ENCODE measurements at regions not wholly inside any gene's neighbourhood (a gene's known extent, or its start where the extent isn't known, plus 50 kb on each side); places are given as distances from the start of the nearest gene placed in this dataset.

DNA sequence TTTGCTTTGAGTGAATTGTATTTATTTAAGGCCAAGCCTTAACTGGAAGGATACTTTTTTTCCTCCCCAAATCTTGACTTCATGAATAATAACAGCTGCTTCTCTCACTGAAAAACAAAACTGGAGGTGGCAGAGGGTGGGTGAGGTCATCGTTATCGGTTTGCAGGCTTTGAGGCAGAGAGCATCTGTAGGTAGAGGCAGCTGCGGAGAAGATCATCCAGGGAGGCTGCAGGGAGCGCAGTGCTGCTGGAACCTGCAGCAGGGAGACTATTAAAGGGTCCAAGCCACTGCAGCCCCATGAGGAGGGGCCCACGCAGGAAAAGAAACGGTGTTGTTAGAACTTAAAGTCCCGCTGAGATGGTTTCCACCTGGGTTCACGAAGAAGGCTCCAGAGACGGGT, 112.1 kb upstream of the SDK1 start:
- TF ChIP-seq, protein P1, sequence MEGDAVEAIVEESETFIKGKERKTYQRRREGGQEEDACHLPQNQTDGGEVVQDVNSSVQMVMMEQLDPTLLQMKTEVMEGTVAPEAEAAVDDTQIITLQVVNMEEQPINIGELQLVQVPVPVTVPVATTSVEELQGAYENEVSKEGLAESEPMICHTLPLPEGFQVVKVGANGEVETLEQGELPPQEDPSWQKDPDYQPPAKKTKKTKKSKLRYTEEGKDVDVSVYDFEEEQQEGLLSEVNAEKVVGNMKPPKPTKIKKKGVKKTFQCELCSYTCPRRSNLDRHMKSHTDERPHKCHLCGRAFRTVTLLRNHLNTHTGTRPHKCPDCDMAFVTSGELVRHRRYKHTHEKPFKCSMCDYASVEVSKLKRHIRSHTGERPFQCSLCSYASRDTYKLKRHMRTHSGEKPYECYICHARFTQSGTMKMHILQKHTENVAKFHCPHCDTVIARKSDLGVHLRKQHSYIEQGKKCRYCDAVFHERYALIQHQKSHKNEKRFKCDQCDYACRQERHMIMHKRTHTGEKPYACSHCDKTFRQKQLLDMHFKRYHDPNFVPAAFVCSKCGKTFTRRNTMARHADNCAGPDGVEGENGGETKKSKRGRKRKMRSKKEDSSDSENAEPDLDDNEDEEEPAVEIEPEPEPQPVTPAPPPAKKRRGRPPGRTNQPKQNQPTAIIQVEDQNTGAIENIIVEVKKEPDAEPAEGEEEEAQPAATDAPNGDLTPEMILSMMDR (IDR thresholded peaks at IDR 0.05; ENCODE audit: low read depth, low read length), result no peak
- H3K4me3 ChIP-seq (ENCODE audit: low read depth, low read length), result no peak overlapping the region

DNA sequence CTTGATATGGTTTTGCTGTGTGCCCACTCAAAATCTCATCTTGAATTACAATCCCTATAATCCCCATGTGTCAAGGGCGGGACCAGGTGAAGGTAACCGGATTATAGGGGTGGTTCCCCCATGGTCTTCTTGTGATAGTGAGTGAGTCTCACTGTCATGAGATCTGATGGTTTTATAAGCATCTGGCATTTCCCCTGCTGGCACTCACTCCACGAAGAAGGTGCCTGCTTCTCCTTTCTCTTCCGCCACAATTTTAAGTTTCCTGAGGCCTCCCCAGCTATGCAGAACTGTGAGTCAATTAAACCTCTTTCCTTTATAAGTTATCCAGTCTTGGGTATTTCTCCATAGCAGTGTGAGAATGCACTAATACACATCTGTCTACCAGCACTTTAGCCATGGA, 109.5 kb upstream of the SDK1 start:
- TF ChIP-seq, protein P1 (IDR thresholded peaks at IDR 0.05; ENCODE audit: low read depth, low read length), result no peak
- H3K4me3 ChIP-seq (ENCODE audit: low read depth, low read length), result no peak overlapping the region

DNA sequence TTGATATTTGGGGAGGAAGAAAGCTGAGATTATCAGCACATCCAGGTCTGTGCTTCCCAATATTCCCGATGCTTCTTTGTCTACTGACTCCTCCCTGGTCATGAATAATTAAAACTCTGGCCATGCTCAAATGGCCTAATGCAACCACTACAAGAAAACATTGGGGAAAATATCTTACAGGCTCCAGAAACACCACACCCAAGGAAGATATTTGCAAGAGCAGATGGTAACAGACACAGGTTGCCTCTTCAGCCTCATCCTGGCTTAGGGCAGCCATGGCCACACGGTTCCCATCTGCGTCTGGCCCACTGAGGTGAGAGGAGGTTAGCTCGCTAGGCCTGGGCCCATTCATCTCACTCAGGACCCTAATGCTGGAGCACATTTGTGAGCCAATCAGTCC, 108.4 kb upstream of the SDK1 start:
- no peak overlapping the region for H3K4me3 ChIP-seq (ENCODE audit: low read depth, low read length)
- TF ChIP-seq, protein P1 (IDR thresholded peaks at IDR 0.05; ENCODE audit: low read depth, low read length), result no peak

DNA sequence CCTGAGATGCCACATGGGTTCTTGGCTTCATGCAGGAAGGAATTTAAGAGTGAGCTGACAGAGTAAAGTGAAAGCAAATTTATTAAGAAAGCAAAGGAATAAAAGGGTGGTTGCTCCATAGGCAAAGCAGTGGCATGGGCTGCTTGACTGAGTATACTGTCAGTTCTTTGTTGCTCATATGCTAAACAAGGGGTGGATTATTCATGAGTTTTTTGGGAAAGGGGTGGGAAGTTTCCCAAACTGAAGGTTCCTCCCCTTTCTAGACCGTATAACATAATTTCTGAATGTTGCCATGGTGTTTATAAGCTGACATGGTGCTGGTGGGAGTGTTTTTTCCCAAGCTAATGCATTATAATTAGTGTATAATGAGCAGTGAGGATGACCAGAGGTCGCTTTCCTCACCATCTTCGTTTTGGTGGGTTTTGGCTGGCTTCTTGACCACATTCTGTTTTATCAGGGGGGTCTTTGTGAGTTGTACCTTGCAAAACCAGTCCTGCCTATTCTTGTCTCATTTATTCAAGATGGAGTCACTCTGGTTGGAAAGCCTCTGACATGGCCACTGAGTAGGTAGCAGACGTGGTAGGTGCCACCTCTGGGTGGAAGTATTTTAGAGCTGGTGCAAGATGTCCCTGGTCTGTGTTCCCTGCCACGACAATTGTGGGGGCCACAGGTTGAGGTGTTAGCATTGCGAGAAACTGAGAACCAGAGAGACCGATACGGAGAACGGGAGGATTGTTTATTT, 107.5 kb upstream of the SDK1 start:
- TF ChIP-seq, protein P1 (IDR thresholded peaks at IDR 0.05; ENCODE audit: low read depth, low read length), result no peak
- H3K4me3 ChIP-seq (ENCODE audit: low read depth, low read length), result no peak overlapping the region

DNA sequence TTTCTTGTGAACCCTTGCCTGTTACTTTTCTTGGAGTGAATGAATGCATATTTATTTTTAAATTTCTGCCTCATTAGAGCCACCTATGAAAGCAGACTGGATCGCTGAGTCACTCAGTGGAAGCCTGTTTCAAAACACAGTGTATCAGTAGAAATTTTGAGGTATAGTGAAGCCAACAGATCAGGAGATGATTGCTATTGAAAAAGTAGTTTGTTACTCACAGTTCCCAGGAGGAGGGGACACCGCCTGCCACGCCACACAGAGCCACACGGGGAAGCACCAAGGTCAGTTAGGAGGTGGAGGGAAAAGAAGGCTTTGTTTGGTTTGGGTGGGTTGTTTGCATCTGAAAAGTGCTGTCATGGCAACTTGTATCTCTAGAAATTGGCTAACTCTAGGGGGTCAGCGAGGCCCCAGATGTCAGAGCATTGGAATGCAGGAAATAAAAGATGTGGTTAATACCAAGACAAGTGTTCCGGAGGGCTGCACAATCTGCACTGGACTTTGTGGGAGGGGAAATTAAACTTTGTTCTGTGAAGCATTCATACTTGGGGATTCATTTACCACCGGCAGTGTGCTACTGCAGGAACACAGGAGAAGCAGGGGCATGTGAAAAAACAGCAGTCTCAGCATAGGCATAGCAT, 106.4 kb upstream of the SDK1 start:
- TF ChIP-seq, protein P1 (IDR thresholded peaks at IDR 0.05; ENCODE audit: low read depth, low read length), result no peak
- no peak overlapping the region for H3K4me3 ChIP-seq (ENCODE audit: low read depth, low read length)

DNA sequence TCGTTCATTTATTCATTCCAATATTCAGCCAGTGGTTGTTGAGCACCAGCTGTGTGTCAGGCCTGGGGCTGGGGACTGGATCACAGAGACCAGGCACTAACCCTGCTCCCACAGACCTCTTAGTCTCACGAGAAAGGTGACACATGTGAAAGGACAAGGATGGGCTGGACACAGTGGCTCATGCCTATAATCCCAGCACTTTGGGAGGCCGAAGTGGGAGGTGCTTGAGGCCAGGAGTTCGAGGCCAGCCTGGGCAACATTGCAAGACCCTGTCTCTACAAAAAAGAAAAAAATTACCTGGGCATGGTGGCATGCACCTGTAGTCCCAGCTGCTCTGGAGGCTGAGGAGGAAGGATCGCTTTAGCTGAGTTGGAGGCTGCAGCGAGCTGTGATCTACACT, 105.9 kb upstream of the SDK1 start:
- H3K4me3 ChIP-seq (ENCODE audit: low read depth, low read length), result no peak overlapping the region
- TF ChIP-seq, protein P1 (IDR thresholded peaks at IDR 0.05; ENCODE audit: low read depth, low read length), result no peak

DNA sequence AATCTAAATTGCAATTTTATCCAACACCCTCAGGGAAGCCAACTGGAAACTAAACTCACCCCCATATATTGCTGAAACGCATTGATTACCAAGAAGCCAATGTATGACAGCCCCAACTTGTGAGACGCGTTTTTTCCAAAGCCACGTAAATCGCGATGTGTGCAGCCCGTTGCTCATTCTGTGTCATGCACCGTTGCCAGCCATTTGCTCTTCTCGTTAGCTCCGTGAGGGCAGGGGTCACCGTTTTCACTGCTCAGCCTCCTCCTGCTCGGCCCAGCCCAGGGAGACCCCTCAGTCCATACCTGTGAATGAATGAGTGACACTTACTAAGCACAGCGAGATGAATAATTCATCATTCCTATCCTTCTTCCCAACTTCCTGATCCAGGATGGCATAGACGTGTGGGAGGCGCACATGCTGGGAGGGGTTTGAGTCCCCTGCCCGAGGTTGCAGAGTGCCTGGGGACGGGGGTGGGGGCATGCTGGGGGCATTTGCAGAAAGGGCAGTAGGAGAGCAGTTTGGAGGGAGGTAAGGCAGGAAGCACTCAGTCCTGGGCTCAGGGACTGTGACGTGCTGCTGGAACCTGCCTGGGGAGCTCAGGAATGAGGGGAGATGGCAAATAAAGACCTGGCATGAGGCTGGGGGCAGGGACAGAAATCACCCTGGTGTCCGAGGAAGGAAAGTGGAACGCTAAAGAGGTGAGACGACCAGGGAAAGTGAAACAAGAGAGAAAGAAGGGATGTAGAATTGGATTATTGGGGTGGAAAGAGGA, 104.2 kb upstream of the SDK1 start:
- TF ChIP-seq, protein P1 (IDR thresholded peaks at IDR 0.05; ENCODE audit: low read depth, low read length), result no peak
- no peak overlapping the region for H3K4me3 ChIP-seq (ENCODE audit: low read depth, low read length)
